HG03139 (cell line): ENCODE measurements at regions not wholly inside any gene's neighbourhood (a gene's known extent, or its start where the extent isn't known, plus 50 kb on each side); places are given as distances from the start of the nearest gene placed in this dataset.
A peak's percentile ranks its signal among the peaks of the same experiment; 100 is the strongest.
"Not testable (repeated sequence)": the region's sequence is repeated elsewhere in the genome, so short reads cannot be mapped to it uniquely, and the experiment has no call there.

Source experiments
- ATAC-seq: cut with Tn5 transposase; IDR thresholded peaks from one replicate; pipeline ENCODE4 v1.9.1; 2021; ENCODE audit not compliant: unreplicated experiment

DNA sequence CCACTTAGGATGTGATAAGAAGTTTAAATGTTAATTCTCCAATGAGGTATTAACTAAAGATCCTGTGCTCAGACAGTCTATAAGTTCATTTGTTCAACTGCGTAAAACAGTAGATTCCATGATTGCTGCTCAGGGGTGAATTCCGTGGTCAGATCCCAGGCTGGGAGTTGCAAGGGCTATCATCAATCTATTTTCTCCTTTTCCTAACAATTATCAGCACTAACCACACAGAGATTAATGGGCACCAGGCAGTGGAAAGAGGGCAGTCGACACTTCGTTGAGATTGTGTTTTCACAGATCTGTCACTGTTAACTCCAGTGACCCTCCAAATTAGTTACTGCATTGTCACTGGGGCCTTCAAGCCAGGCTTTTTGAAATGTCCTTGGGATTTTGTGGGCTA is 154.1 kb upstream of the SPRED2 start:
- ATAC-seq, result no peak

DNA sequence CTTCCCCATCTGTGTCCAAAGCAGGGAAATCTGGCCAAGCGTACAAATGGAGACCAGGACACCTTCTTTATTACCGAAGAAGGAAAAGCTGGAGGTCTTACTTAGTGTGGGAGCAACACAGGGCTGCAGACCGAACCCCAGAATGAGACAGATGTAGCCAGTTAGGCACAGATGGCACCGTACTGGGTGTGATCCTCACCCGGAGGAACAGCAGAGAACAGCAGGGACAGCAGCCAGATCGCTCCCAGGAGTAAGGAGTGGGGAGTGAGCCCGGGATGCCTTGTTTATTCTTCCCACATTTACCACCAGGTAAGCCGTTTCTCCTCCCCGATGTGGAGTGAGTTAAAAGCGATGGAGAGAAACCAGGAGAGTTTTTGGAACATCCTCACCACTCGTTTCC is 150.7 kb upstream of the SPRED2 start:
- ATAC-seq, result no peak

DNA sequence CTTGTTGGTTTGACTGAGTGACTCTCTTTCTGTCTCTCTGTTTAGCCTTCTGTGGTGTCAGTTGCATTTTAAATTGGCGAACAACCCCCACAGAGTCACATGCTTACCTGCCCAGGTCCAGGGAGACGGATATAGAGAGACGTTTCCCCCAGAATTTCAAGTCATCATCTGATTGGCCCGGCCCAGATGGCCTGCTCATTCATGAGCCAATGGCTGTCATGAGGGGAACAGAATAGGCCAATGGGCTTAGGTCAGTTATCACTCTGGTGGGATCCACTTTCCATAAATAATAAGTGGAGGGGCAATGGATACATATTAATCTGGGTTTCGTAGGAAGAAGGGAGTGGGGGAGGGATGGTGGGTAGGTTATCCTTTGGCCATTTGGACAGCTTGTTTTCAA is 150.0 kb upstream of the SPRED2 start:
- ATAC-seq, result no peak

DNA sequence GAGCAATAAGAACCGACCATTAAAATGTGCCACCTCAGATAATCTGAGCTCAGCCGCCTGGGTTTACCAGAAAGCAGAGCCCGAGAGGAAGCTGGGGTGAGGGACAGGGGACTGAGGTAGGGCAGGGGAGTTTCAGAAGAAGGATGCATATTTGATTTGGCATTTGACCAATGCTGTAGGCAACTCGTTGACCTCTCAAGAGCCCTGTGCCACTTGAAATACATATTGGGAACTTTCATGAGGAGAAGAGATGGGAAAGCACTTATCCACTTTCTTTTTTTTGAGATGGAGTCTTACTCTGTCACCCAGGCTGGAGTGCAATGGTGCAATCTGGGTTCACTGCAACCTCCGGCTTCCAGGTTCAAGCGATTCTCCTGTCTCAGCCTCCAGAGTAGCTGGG is 148.4 kb upstream of the SPRED2 start:
- ATAC-seq, result no peak

DNA sequence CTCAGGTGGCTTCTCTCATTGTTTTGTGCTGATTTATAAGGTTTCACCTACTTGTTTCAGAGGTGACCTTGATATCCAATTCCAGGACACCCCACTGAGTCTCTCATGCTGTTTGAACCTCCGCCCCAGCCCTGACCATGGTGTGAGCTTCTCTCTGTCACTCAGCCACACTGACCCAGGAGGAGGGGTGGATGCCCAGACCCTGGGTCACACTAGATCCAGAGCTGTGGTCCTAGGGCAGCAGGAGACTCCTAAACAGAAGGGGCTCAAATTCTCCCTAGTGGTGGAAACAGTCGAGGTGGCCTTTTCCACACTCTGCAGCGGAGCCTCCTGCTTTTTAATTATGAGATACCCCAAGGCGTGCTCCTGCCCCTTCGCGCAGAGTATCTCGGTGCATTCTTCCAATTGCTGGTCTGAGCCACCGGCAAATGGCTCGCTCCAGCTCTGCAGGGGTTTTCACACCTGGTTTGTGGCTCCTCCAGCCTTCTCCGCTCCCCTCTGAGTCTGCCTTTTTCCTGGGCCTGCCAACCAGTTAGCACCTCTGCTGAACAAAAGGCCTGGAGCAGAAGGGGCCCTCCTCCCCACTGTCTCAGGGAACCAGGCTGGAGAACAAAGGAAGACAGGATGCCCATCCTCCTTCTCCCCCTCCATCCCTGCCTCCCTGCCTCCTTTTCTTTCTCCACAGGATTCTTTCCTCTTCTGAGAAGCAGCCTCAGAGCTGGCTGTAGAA is 147.3 kb upstream of the SPRED2 start:
- ATAC-seq, result no peak

DNA sequence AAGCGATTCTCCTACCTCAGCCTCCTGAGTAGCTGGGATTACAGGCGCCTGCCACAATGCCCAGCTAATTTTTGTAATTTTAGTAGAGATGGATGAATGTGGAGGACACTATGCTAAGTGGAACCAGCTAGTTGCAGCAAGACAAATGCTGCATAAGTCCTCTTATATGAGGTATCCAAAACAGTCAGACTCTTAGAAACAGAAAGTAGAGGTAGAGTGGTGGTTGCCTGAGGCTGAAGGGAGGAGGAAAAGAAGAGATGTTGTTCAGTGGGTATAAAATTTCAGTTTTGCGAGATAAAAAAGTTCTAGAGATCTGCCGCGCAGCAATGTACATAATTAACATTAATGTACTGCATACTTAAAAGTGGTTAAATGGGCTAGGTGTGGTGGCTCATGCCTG is 145.3 kb upstream of the SPRED2 start:
- ATAC-seq, result no peak

DNA sequence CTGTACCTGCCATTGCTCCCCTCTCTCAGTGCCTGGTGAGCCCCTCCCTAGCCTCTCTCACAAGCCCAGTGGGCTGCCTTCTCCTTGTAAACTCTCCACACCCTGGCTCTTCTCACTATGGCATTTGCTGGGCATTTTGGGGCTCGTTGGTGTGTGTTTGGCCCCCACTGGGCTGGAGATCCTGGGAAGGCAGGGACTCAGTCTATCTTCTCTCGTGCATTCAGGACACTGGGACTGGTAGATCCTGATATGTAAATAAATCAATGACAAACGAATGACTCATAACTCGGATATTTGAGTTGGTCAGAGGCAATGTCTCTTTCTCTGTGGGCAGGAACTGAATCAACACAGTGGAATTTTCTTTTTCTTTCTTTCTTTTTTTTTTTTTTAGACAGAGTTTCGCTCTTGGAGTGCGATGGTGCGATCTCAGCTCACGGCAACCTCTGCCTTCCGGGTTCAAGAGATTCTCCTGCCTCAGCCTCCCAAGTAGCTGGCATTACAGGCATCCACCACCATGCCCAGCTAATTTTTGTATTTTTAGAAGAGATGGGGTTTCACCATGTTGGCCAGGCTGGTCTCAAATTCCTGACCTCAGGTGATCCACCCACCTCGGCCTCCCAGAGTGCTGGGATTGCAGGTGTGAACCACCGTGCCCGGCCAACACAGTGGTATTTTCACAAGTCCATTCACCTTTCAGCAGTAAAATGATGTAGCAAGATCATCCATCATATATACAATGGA is 144.6 kb upstream of the SPRED2 start:
- no peak for ATAC-seq

DNA sequence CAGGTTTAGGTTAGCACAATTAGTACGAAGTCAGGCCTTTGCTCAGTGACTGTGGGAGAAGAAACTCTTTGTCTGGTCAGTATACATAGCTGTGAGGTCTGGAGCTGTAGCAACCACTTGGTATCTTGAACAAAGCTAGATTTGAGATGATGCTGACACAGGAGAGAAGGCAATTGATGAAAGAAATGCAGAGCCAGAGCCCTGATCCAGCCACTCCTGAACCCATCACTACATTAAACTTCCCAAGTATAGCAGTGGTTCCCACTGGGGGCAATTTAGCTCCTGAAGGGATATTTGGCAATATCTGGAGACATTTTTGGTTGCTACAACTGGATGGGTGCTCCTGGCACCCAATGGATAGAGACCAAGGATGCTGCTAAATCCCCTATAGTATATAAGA is 143.9 kb upstream of the SPRED2 start:
- no peak for ATAC-seq

DNA sequence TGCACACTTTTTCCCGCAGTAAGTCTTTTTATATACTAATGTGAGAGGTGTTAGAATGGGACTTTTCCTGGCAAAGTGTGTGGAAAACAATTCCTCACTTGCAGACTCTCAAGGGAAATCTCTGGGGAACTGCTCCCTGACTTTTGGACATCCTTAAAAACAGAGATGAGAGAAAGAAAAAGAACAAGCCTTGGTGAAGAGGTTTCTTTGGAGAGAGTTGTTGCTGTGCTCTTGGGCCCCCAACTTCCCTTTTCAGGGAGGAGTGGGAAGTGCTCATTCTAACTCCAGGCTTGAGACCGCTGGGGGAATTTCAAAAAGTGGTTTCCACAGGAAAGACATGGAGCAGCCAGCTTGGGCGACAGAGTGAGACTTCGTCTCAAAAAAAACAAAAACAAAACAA is 142.6 kb upstream of the SPRED2 start:
- no peak for ATAC-seq

DNA sequence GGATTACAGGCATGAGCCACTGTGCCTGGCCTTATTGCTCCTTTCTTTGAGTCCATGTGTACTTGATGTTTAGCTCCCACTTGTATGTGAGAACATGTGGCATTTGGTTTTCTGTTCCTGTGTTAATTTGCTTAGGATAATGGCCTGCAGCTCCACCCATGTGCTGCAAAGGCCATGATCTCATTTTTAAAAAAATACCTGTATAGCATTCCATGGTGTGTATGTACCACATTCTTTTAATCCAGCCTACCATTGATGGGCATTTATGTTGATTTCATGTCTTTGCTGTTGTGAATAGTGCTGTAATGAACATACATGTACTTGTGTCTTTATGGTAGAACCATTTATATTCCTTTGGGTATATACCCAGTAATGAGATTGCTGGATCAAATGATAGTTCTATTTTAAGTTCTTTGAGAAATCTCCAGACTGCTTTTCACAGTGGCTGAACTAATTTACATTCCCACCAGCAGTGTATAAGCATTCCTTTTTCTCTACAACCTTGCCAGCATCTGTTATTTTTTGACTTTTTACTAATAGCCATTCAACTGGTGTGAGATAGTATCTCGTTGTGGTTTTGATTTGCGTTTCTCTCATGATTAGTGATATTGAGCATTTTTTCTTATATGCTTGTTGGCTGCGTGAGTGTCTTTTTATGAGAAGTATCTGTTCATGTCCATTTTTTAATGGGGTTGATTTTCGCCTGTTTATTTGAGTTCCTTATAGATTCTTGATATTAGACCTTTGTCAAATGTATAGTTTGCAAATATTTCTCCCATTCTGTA is 136.4 kb upstream of the SPRED2 start:
- ATAC-seq, result not testable (repeated sequence)

DNA sequence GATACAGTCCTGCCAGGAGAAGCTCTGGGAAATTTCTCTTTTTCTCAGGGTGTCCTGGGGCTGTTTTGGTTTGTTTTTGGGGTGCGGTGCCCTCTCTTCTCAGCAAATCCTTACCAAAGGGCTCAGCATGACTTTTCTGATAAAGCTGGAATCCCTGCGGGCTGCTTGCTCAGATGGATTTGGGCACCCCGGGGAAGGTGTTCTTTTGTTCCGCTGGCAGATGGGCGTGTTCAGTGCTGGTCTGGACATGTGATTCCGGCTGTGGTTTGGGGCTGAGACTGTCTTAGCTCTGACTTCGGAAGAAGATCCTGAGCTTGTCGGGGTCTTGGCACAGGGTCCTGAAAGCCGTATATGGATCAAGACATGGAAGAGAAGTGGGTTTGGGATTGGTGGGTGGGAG is 134.2 kb upstream of the SPRED2 start:
- ATAC-seq, result no peak

DNA sequence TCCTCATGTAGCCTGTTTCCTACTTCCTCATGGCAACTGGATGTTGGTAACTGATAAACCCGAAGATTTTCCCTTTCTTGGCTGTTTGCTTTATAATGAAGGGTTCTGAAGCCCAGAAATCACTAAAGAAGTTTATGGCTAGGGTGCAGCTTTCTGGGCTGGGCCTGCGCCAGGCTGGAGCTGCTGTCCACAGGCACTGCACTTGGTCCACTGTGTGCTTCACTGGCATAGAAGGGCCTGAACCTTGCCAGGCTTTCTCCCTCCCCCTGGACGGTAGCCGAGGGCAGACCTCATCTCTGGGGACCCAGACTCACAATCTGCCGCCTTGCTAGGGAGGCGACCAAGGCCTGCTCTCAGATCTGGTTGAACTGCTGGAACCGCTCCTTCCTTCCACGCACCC is 133.3 kb upstream of the SPRED2 start:
- ATAC-seq, result no peak

DNA sequence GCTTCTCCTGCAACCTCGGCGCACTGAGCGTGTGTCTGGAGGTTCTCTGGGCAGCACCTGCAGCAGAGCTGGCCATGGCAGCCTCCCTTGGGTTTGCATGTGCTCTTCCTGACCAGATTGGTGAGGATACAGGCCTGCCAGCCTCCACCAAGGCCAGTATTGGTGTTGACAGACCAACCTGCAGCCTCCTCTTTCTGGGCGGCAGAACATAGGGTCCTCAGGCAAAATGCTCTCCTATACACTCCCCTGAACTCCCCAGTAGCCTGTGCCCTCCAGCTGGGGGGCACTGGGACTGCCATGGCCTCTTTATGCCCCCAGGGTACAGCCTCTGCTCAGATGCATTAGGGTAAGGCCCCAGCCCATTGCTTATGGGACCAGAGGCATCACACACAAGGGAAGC is 131.9 kb upstream of the SPRED2 start:
- no peak for ATAC-seq

DNA sequence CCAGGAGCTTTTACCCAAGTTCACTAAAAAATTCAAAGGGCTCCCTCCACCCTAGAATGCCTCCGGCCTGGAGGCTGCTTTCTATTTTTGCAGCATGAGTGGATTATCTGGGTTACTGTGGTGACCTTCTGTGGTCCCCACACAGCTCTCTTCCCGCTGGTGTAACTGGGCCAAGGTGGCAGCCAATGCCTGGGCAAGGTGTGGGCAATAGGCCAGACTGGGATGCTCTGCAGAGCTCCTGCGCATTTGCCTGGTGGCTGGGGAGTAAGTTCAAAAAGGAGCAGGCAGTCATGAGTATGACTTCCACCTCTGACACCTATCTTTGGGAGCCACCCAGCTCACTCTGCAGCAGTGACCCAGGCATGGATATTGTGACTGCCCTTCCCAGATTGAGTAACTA is 130.5 kb upstream of the SPRED2 start:
- no peak for ATAC-seq

DNA sequence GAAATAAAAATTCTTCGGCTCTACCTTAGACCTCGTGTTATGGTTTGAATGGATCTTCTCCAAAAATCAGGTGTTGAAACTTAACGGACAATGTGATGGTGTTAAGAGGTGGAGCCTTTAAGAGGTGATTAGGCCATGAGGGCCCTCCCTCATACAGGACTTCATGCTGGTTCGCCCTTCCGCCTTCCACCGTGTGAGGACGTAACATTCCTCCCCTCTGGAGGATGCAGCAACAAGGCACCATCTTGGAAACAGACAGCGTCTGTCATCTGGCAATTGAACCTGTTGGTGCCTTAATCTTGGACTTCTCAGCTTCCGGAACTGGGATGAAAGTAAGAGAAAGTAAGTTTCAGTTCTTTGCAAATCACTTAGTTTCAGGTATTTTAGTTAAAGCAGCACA is 126.3 kb upstream of the SPRED2 start:
- ATAC-seq, result no peak

DNA sequence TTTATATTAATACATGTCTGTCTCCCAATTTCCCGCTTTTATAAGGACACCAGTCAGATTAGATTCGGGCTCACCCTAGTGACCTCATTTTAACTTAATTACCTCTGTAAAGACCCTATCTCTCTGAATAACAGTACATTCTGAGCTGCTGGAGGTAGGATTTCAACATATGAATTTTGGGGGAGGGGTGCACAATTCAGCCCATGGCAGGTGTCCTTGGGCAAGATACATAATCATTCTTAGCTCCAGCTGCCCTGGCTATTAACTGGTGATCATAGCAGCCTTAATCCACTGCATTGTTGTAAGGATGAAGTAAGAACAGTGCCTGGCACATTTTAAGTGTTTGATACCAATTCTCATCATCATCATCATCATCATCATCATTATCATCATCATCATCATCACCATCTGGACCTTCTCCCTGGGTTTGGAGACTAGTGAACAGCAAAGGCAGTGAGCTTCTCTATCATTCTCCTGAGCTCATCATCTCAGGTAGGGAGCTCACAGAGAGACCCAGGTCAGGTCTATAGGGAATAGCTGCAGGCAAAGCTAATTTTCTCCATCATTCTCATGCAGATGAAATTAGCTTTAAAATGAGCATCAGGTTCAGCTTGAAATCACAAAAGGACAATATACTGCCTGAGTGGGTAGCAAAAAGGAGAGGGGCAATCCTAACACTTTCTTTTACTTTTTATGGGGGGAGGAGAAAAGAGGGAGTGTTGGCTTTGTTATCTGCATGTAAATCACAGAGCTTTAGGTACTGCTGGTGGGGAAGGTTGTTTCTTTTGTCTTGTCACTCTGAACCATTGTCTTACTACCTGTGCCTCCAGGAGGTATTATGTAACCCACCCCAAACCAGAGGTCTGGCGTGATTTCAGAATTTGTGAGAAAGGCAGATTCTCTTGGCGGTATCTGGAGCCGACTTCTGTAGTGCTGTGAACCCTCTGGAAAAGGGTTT is 125.5 kb upstream of the SPRED2 start:
- no peak for ATAC-seq

DNA sequence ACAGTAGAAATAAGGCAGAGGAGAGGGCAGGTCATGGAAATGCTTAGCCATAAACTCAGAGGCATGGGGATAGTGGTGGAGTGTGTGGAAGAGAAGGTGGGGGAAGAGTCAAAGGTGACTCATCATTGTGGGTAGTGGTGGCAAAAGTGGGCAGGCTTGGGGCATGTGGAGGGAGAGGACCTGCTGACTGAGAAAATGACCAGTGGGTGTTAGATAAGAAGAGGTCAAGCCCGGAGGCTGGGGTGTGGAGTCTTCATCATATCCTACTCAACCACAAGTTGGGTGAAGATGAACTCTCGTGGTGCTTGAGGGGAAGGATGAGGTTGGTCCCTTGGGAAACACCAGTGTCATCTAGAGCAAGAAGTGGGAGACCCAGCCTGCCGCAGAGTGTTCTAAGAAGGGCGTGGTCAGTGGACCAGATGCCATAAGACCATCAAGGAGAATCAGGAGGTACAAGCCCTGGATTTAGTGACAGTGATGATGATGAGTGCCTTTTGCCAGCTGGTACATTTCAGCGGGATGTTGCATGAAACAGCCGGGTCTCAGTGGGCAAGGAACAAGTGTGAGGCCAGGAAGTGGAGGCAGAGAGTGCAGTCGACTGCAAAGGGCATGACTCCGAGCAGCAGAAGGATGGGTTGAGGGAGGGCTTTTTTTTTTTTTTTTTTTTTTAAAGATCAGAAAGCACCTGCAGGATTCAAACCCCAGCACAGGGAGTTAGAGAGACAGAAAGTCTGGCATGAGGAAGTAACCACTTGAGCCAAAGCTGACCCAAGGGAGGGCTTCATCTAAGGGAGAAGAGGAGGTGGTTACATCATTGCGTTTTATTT is 122.6 kb upstream of the SPRED2 start:
- peak; percentile 58 for ATAC-seq

DNA sequence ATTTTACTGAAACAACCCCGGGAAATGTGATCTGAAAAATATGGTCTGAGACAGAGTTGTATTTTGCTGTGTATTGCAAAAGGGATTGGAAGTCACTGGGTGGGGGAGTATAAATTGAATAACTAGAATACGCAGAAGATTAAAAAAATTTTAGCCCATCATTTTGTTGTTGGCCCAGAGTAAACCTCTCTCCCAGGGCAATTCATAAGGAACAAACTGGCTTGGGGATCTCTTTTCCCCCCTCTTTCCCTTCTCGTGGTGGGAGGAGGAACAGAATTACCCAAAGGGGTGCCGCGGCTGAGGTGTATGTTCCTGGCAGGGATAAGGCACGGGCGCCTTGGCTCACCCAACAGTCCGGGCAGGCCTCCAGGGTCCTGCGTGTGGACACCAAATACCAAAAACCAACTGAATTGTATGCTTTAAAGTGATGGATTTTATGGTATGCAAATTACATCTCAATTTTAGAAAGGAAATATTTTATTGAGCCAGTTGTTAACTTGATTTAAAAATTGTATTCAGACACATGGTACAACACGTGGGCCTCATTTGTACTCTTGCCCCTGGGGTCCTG is 121.2 kb upstream of the SPRED2 start:
- ATAC-seq, result no peak

DNA sequence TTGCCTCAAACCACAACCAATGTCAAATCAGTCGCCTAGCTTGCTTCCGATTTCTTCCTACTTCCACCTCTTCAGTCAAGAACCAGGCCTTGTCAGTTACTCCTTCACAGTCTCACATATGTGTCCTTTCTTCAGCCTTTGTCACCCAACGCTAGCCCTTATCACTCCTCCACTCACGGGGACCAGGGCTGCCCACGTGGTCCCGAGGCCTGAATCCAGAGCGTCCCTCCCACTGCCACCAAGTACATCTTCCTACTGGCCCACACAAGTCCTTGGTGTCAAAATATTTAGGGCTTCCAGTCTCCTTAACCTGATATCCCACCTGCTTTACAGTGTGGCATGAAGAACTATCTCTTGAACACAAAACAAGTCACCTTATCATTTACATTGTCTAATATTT is 119.1 kb upstream of the SPRED2 start:
- ATAC-seq, result no peak

DNA sequence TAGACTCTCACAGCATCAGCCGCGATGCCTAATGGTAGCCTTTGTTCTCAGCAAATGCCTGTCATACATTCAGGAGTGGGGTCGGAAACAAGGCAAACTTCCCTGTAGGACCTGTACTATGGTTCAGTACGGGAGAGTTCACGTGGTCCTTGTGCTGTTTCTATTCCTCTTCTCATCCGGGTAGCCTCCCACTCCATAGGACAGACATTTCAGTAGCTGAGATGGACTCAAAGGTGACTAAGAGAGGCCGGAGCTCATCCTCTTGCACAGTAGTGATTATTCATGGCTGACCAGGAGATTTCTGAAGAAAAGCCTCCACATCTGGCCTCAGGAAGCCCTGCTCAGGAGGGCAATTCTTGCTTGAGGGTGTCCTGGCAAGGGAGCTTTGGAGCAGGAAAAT is 117.8 kb upstream of the SPRED2 start:
- ATAC-seq, result no peak
